ENCODE measurements at regions not wholly inside any gene's neighbourhood (a gene's known extent, or its start where the extent isn't known, plus 50 kb on each side); places are given as distances from the start of the nearest gene placed in this dataset.

DNA sequence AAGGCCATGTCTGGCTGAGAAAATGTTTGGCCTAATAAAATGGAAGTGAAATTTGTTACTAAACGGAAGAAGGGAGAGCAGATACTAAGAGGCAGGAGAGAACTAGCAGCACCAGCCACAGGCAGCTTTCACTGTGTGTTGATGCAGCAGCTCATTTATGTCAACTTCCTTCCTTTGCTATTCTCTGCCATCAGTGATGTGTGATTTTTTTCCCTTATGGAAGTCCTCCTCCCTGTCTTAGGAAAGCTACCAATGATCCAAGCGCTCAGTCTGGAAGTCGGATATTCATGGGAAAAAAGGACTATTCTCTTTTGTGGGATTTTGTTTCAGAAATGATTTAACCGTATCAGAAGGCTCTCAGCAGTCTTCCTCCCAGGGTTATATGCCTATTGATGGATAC is 1629.2 kb downstream of the CDH8 start (continued):
- TF ChIP-seq, protein P1, sequence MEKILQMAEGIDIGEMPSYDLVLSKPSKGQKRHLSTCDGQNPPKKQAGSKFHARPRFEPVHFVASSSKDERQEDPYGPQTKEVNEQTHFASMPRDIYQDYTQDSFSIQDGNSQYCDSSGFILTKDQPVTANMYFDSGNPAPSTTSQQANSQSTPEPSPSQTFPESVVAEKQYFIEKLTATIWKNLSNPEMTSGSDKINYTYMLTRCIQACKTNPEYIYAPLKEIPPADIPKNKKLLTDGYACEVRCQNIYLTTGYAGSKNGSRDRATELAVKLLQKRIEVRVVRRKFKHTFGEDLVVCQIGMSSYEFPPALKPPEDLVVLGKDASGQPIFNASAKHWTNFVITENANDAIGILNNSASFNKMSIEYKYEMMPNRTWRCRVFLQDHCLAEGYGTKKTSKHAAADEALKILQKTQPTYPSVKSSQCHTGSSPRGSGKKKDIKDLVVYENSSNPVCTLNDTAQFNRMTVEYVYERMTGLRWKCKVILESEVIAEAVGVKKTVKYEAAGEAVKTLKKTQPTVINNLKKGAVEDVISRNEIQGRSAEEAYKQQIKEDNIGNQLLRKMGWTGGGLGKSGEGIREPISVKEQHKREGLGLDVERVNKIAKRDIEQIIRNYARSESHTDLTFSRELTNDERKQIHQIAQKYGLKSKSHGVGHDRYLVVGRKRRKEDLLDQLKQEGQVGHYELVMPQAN (conservative IDR thresholded peaks at IDR 0.05), result no peak
- TF ChIP-seq, protein P2, sequence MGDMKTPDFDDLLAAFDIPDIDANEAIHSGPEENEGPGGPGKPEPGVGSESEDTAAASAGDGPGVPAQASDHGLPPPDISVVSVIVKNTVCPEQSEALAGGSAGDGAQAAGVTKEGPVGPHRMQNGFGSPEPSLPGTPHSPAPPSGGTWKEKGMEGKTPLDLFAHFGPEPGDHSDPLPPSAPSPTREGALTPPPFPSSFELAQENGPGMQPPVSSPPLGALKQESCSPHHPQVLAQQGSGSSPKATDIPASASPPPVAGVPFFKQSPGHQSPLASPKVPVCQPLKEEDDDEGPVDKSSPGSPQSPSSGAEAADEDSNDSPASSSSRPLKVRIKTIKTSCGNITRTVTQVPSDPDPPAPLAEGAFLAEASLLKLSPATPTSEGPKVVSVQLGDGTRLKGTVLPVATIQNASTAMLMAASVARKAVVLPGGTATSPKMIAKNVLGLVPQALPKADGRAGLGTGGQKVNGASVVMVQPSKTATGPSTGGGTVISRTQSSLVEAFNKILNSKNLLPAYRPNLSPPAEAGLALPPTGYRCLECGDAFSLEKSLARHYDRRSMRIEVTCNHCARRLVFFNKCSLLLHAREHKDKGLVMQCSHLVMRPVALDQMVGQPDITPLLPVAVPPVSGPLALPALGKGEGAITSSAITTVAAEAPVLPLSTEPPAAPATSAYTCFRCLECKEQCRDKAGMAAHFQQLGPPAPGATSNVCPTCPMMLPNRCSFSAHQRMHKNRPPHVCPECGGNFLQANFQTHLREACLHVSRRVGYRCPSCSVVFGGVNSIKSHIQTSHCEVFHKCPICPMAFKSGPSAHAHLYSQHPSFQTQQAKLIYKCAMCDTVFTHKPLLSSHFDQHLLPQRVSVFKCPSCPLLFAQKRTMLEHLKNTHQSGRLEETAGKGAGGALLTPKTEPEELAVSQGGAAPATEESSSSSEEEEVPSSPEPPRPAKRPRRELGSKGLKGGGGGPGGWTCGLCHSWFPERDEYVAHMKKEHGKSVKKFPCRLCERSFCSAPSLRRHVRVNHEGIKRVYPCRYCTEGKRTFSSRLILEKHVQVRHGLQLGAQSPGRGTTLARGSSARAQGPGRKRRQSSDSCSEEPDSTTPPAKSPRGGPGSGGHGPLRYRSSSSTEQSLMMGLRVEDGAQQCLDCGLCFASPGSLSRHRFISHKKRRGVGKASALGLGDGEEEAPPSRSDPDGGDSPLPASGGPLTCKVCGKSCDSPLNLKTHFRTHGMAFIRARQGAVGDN (IDR thresholded peaks at IDR 0.05), result no peak
- TF ChIP-seq CHD1 (IDR thresholded peaks at IDR 0.05; ENCODE audit: low read depth, low read length) (no peak), TAF1 (IDR thresholded peaks at IDR 0.05; ENCODE audit: borderline replicate concordance, low read depth, low read length) (no peak), PAX8 (IDR thresholded peaks at IDR 0.05) (no peak), RCOR1 (conservative IDR thresholded peaks at IDR 0.05; ENCODE audit: low read depth, low read length) (no peak), MTA3 (IDR thresholded peaks at IDR 0.05; ENCODE audit: borderline replicate concordance, low read length) (no peak), KLF5 (IDR thresholded peaks at IDR 0.05; ENCODE audit: partially characterized antibody) (no peak)
- TF ChIP-seq, protein P3, sequence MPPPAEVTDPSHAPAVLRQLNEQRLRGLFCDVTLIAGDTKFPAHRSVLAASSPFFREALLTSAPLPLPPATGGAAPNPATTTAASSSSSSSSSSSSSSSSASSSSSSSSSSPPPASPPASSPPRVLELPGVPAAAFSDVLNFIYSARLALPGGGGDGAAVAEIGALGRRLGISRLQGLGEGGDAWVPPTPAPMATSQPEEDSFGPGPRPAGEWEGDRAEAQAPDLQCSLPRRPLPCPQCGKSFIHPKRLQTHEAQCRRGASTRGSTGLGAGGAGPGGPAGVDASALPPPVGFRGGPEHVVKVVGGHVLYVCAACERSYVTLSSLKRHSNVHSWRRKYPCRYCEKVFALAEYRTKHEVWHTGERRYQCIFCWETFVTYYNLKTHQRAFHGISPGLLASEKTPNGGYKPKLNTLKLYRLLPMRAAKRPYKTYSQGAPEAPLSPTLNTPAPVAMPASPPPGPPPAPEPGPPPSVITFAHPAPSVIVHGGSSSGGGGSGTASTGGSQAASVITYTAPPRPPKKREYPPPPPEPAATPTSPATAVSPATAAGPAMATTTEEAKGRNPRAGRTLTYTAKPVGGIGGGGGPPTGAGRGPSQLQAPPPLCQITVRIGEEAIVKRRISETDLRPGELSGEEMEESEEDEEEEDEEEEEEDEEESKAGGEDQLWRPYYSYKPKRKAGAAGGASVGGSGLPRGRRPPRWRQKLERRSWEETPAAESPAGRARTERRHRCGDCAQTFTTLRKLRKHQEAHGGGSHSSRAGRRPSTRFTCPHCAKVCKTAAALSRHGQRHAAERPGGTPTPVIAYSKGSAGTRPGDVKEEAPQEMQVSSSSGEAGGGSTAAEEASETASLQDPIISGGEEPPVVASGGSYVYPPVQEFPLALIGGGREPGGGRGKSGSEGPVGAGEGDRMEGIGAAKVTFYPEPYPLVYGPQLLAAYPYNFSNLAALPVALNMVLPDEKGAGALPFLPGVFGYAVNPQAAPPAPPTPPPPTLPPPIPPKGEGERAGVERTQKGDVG (CRISPR knock-in tag; IDR thresholded peaks at IDR 0.05), result no peak
- TF ChIP-seq, protein P4, sequence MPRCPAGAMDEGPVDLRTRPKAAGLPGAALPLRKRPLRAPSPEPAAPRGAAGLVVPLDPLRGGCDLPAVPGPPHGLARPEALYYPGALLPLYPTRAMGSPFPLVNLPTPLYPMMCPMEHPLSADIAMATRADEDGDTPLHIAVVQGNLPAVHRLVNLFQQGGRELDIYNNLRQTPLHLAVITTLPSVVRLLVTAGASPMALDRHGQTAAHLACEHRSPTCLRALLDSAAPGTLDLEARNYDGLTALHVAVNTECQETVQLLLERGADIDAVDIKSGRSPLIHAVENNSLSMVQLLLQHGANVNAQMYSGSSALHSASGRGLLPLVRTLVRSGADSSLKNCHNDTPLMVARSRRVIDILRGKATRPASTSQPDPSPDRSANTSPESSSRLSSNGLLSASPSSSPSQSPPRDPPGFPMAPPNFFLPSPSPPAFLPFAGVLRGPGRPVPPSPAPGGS (IDR thresholded peaks at IDR 0.05; ENCODE audit: borderline replicate concordance, insufficient read depth, low read depth, low read length, poor library complexity, severe bottlenecking), result no peak
